ENCODE measurements at regions not wholly inside any gene's neighbourhood (a gene's known extent, or its start where the extent isn't known, plus 50 kb on each side); places are given as distances from the start of the nearest gene placed in this dataset.

GRCh38 chr1:69077633-69078032 is 490.1 kb upstream of the LRRC7 start:
- TF ChIP-seq EZH2 (IDR thresholded peaks at IDR 0.05; ENCODE audit: insufficient read depth, poor library complexity, severe bottlenecking), result no peak
- no peak for TF ChIP-seq EZH2phosphoT487 (IDR thresholded peaks at IDR 0.05; ENCODE audit: insufficient read depth, low read depth)

All from GM23248 (cell line).